ENCODE measurements at regions not wholly inside any gene's neighbourhood (a gene's known extent, or its start where the extent isn't known, plus 50 kb on each side); places are given as distances from the start of the nearest gene placed in this dataset.

DNA sequence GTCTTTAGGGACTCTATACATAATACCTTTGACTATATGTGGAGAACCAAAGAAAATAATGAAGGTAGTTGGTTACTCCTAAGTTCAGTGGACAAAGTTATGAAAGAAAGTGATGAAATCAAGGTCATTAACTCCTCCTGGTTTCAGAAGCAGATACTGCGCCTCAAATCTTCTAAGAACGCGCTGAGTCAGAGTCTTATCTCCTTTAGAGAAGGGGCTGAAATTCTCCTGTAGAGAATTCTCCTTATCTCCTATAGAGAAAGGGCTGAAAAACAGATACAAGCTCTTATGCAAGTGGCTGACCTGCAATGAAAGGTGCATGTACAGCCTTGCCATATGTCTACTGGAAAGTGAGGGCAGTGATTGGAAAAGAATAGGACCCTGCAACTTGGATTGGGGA lies 824.2 kb downstream of the NSUN3 start:
- no peak for TF ChIP-seq CTCF (IDR thresholded peaks at IDR 0.05)
- TF ChIP-seq POLR2A (IDR thresholded peaks at IDR 0.05) = no peak
